BE2C (cell line): ENCODE measurements at regions not wholly inside any gene's neighbourhood (a gene's known extent, or its start where the extent isn't known, plus 50 kb on each side); places are given as distances from the start of the nearest gene placed in this dataset.

Source experiments
- DNase-seq: peaks from one replicate; pipeline ENCODE4 v3.0.0-alpha.2; 2020
- H3K27me3 ChIP-seq: fragments of 250-450 bp; sonication (Bioruptor Pico); 2 replicates; pipeline ENCODE4 v1.5.1; 2020; ENCODE audit warnings: mild to moderate bottlenecking
- H3K36me3 ChIP-seq: fragments of 250-450 bp; sonication (Bioruptor Pico); 2 replicates; pipeline ENCODE4 v1.5.1; 2020; ENCODE audit warnings: mild to moderate bottlenecking
- H3K4me1 ChIP-seq: fragments of 250-450 bp; sonication (Bioruptor Pico); 2 replicates; pipeline ENCODE4 v1.5.1; 2020
- H3K4me3 ChIP-seq: 2 replicates; pipeline ENCODE4 v1.5.1; 2011; ENCODE audit warnings: low read depth, low read length
- H3K9me3 ChIP-seq: fragments of 250-450 bp; sonication (Bioruptor Pico); 2 replicates; pipeline ENCODE4 v1.5.1; 2020
- TF ChIP-seq, protein P1 (sequence below): IDR thresholded peaks from 2 replicates; pipeline ENCODE4 v1.5.1; 2012; ENCODE audit warnings: mild to moderate bottlenecking, low read depth, low read length

DNA sequence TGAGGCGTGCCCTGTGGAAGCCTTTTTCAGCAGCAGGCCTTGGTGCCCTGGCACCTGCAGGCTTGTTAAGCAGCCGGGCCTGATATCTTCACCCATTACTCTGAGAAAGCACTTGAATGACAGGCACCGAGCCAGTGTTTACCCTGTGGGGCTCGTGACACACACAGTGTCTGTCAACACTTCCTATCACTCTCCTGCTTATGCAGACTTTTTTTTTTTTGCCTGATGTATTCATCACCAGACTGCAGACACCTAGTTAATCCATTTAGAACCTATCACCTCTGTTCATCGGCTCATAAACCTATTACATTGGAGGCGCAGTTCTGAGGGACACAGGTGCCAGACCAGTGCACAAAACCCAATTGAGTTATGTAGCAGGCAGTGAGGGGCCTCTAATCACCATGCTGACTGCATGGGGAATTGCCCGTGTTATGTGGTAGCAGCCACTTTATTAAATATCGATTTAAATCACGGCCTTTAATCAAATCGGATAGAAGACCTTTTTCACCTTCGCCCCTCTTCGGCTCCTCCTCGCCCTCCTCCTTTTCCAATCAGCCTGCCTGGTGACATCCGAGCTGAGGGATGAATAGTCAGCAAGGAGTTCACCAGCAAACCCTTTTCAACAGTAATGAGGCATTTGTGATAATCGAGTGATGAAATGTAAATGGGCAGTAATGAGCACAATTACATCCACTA lies 962.9 kb upstream of the SLC35B3 start:
- DNase-seq, result no peak
- TF ChIP-seq, protein P1, sequence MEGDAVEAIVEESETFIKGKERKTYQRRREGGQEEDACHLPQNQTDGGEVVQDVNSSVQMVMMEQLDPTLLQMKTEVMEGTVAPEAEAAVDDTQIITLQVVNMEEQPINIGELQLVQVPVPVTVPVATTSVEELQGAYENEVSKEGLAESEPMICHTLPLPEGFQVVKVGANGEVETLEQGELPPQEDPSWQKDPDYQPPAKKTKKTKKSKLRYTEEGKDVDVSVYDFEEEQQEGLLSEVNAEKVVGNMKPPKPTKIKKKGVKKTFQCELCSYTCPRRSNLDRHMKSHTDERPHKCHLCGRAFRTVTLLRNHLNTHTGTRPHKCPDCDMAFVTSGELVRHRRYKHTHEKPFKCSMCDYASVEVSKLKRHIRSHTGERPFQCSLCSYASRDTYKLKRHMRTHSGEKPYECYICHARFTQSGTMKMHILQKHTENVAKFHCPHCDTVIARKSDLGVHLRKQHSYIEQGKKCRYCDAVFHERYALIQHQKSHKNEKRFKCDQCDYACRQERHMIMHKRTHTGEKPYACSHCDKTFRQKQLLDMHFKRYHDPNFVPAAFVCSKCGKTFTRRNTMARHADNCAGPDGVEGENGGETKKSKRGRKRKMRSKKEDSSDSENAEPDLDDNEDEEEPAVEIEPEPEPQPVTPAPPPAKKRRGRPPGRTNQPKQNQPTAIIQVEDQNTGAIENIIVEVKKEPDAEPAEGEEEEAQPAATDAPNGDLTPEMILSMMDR, result no peak
- no peaks in the 10 kb centered on the region for H3K27me3 ChIP-seq

DNA sequence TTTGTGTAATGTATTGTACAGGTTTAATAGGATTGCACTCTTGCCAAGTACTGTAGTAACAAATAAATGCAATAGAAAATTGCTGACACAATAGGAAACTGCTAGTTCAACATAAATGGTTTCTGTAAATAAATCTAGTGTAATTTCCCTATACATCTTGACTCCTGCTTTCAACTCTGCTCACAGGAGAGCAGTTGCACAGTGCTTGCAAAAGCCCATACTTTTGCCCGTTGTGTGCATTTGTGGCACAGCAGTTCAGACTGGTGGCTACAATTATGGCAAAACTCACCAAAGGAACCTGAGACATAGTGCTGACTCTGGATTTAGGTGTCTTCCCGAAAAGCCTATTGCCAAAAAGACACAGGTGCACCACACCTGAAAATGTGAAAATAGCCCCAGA lies 953.3 kb upstream of the SLC35B3 start:
- Histone ChIP-seq H3K9me3 (no peaks in the 10 kb centered on the region), H3K4me1 (no peaks in the 10 kb centered on the region), H3K36me3 (no peaks in the 10 kb centered on the region), H3K4me3 (no peak overlapping the region), H3K27me3 (no peaks in the 10 kb centered on the region)
- no peak for DNase-seq
- TF ChIP-seq, protein P1, result no peak

More for the DNA sequence above, 962.9 kb upstream of the SLC35B3 start:
- no peaks in the 10 kb centered on the region for H3K36me3 ChIP-seq
- no peaks in the 10 kb centered on the region for H3K9me3 ChIP-seq
- H3K4me3 ChIP-seq, result no peak overlapping the region
- H3K4me1 ChIP-seq, result no peaks in the 10 kb centered on the region

DNA sequence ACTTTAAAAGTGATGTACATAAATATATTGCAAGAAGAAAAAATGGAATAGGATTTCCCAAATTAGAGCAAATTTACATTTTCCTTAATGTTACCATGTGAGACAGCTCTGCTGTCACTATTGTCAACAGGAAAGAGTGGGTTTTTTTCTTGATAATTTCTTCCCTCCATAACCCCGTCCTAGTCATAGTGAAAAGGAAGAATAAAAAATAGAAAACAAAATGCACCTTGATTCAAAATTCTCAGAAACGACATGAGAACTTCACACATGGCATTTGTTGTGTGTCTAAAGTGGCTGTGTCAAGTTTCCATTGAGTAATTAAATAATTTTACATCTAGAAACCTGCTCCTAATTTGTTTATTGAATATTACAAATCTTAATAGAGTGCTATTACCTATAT lies 945.2 kb upstream of the SLC35B3 start:
- DNase-seq, result no peak
- Histone ChIP-seq H3K4me3 (no peak overlapping the region), H3K36me3 (no peaks in the 10 kb centered on the region), H3K27me3 (no peaks in the 10 kb centered on the region), H3K4me1 (no peaks in the 10 kb centered on the region), H3K9me3 (no peaks in the 10 kb centered on the region)
- TF ChIP-seq, protein P1, result no peak

DNA sequence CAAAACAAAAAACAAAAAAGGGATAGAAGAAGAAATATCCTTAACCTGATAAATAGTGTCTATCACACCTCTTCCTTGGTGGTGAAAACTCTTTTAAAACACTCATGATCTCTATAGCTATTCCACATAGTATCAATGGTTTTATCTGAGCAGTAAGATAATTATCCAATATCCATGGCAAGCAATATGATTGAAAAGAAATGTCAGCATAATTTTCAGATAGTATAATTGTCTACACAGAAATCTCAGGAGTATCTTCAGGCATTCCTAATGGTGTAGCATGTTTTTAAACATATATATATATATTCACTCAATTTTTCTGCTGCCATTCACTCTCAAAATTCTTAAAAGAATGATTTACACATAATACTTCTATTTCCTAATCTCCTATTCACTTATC lies 938.0 kb upstream of the SLC35B3 start:
- TF ChIP-seq, protein P1, result no peak
- H3K9me3 ChIP-seq, result no peaks in the 10 kb centered on the region

DNA sequence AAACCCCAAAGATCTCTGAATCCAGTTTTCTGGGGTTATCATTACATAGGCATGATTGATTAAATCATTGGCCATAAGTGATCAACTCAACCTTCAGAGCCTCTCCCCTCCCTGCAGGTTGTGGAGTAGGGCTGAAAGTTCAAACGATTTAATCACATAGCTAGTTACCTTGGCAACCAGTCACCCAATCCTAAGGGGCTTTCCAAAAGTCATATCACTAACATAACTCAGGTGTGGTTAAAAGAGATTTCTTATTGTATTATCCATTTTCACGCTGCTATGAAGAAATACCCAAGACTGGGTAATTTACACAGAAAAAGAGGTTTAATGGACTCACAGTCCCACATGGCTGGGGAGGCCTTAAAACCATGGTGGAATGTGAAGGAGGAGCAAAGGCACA lies 935.1 kb upstream of the SLC35B3 start:
- H3K9me3 ChIP-seq, result no peaks in the 10 kb centered on the region
- TF ChIP-seq, protein P1, result no peak
- H3K27me3 ChIP-seq, result no peaks in the 10 kb centered on the region
- no peak overlapping the region for H3K4me3 ChIP-seq
- no peak for DNase-seq
- H3K4me1 ChIP-seq, result no peaks in the 10 kb centered on the region
- H3K36me3 ChIP-seq, result no peaks in the 10 kb centered on the region

More for the DNA sequence above, 938.0 kb upstream of the SLC35B3 start:
- Histone ChIP-seq H3K4me1 (no peaks in the 10 kb centered on the region), H3K27me3 (no peaks in the 10 kb centered on the region), H3K4me3 (no peak overlapping the region), H3K36me3 (no peaks in the 10 kb centered on the region)
- no peak for DNase-seq

DNA sequence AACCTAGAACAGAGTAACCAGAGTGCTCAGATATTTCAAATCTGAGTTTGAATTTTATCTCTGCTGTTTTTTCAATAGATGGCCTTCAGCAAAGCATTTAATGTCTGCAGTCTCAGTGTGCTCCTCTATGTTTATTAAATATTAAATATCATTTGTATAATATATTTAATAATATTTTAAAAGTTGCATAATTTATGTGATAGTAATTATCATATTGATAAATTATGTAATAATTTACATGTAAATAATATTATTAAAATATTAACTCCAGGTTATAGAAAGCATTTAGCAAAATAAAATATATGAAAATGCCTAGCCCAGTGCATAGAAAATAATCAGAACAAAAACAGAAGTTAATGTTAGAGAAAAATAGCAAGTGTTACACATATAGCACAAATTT lies 930.0 kb upstream of the SLC35B3 start:
- Histone ChIP-seq H3K9me3 (no peaks in the 10 kb centered on the region), H3K27me3 (no peaks in the 10 kb centered on the region), H3K36me3 (no peaks in the 10 kb centered on the region), H3K4me1 (no peaks in the 10 kb centered on the region), H3K4me3 (no peak overlapping the region)
- TF ChIP-seq, protein P1, result no peak
- DNase-seq, result no peak
